SU-DHL-6 (cell line): ENCODE measurements at regions not wholly inside any gene's neighbourhood (a gene's known extent, or its start where the extent isn't known, plus 50 kb on each side); places are given as distances from the start of the nearest gene placed in this dataset.

ENCODE experiments used
- H2AFZ ChIP-seq: fragments of 200-600 bp; sonication (generic); 2 replicates; pipeline ENCODE4 v1.6.1; 2014; ENCODE audit warnings: low read depth, mild to moderate bottlenecking, moderate library complexity, mixed read lengths, antibody characterized with exemption, low read length; ENCODE audit not compliant: severe bottlenecking
- H3F3A ChIP-seq: fragments of 200-600 bp; shearing (Covaris generic); 2 replicates; pipeline ENCODE4 v1.6.0; 2016; ENCODE audit warnings: antibody characterized with exemption, mild to moderate bottlenecking; ENCODE audit not compliant: insufficient read depth
- H3K27ac ChIP-seq: fragments of 200-600 bp; sonication (generic); 2 replicates; pipeline ENCODE4 v1.5.1; 2016; ENCODE audit warnings: low read depth, mild to moderate bottlenecking, low read length, moderate library complexity, mixed read lengths
- H3K27me3 ChIP-seq: fragments of 200-600 bp; sonication (generic), shearing (Covaris generic); 2 replicates; pipeline ENCODE4 v1.6.0; 2014; ENCODE audit warnings: mild to moderate bottlenecking, low read length
- H3K36me3 ChIP-seq: fragments of 200-600 bp; sonication (generic); 2 replicates; pipeline ENCODE4 v1.6.1; 2014; ENCODE audit warnings: mild to moderate bottlenecking, low read length, mixed read lengths
- H3K4me2 ChIP-seq: fragments of 300-600, 200-600 bp; shearing (Covaris generic), sonication (generic); 2 replicates; pipeline ENCODE4 v1.6.0; 2014; ENCODE audit warnings: low read length, low read depth, mild to moderate bottlenecking; ENCODE audit not compliant: poor library complexity, severe bottlenecking
- H3K4me3 ChIP-seq: fragments of 200-600 bp; sonication (generic); 2 replicates; pipeline ENCODE4 v1.5.1; 2014; ENCODE audit warnings: antibody characterized with exemption, low read length, mild to moderate bottlenecking, mixed read lengths; ENCODE audit not compliant: insufficient read depth, poor library complexity, severe bottlenecking
- H3K79me2 ChIP-seq: fragments of 200-600 bp; sonication (generic); 2 replicates; pipeline ENCODE4 v1.6.1; 2014; ENCODE audit warnings: mild to moderate bottlenecking, low read length, moderate library complexity; ENCODE audit not compliant: insufficient read depth
- H3K9ac ChIP-seq: fragments of 200-600 bp; sonication (generic); 2 replicates; pipeline ENCODE4 v1.7.0; 2014; ENCODE audit warnings: mild to moderate bottlenecking, low read length
- H3K9me2 ChIP-seq: fragments of 200-600 bp; sonication (generic); replicated peaks from 2 replicates; pipeline ENCODE4 v1.6.1; 2014; ENCODE audit warnings: low read length; ENCODE audit not compliant: insufficient read depth
- H3K9me3 ChIP-seq: fragments of 200-600 bp; sonication (generic); 2 replicates; pipeline ENCODE4 v1.6.1; 2014; ENCODE audit warnings: low read length, mixed read lengths; ENCODE audit not compliant: insufficient read depth
- H4K20me1 ChIP-seq: fragments of 200-600 bp; sonication (generic); 2 replicates; pipeline ENCODE4 v1.6.1; 2014; ENCODE audit warnings: low read depth, mild to moderate bottlenecking, antibody characterized with exemption, low read length, moderate library complexity, mixed read lengths
- CTCF ChIP-seq: fragments of 200-600 bp; sonication (generic); IDR thresholded peaks from one replicate; pipeline ENCODE4 v1.5.1; 2017; ENCODE audit warnings: antibody characterized with exemption, mild to moderate bottlenecking, low read length, moderate library complexity; ENCODE audit not compliant: insufficient read depth, poor library complexity, severe bottlenecking
- EZH2phosphoT487 ChIP-seq: fragments of 200-600 bp; sonication (generic), shearing (Covaris generic); conservative IDR thresholded peaks from 2 replicates; pipeline ENCODE4 v1.6.1; 2018; ENCODE audit warnings: mild to moderate bottlenecking, antibody characterized with exemption, low read length, moderate library complexity, mixed read lengths

DNA sequence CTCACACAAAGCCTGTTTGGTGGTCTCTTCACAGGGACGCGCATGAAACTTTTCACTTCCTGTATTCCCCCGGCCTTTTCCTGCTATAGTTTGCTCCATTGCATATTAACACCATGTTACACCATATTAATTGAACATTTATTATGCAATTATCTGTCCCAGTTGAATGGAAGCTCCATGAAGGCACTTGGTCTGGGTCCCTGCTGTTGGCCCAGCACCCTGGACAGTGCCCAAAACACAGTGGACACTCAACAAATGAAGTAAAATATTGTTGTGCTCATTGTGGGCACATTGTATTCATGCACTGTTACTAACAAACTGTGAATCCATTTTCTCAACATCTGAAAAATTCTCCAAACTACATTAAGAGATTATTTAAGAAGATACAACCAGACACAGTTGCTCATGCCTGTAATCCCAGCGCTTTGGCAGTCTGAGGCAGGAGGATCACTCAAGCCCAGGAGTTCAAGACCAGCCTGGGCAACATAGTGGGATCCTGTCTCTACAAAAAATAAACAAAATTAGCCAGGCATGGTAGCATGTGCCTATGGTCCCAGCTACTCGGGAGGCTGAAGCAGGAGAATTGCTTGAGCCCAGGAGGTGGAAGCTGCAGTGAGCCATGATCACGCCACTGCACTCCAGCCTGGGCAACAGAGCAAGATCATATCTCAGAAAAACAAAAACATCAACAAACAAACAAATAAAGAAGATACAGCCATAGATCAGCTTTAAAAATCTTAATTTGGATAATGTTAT, 292.7 kb upstream of the TENM3 start:
- H3K36me3 ChIP-seq, result no peaks in the 10 kb centered on the region
- H3K27ac ChIP-seq, result no peak overlapping the region
- H3K9ac ChIP-seq, result no peak overlapping the region

GRCh38 chr4:181951265-181951664, 291.9 kb upstream of the TENM3 start:
- no peak for TF ChIP-seq CTCF
- no peak for TF ChIP-seq EZH2phosphoT487
- H3K27me3 ChIP-seq, result no peaks in the 10 kb centered on the region
- no peaks in the 10 kb centered on the region for H3F3A ChIP-seq
- H4K20me1 ChIP-seq, result no peaks in the 10 kb centered on the region
- H3K4me3 ChIP-seq, result no peak overlapping the region
- no peaks in the 10 kb centered on the region for H3K9me3 ChIP-seq
- H3K4me2 ChIP-seq, result no peak overlapping the region
- H3K36me3 ChIP-seq, result no peaks in the 10 kb centered on the region
- no peak overlapping the region for H2AFZ ChIP-seq
- H3K9me2 ChIP-seq, result no peaks in the 10 kb centered on the region
- no peak overlapping the region for H3K27ac ChIP-seq
- no peak overlapping the region for H3K9ac ChIP-seq
- no peaks in the 10 kb centered on the region for H3K79me2 ChIP-seq

More for the DNA sequence above, 292.7 kb upstream of the TENM3 start:
- H3K4me3 ChIP-seq, result no peak overlapping the region
- H4K20me1 ChIP-seq, result no peaks in the 10 kb centered on the region
- H3K9me3 ChIP-seq, result no peaks in the 10 kb centered on the region
- no peaks in the 10 kb centered on the region for H3K79me2 ChIP-seq
- no peaks in the 10 kb centered on the region for H3F3A ChIP-seq
- TF ChIP-seq EZH2phosphoT487 (no peak), CTCF (no peak)
- no peak overlapping the region for H3K4me2 ChIP-seq
- H3K27me3 ChIP-seq, result no peaks in the 10 kb centered on the region
- no peaks in the 10 kb centered on the region for H3K9me2 ChIP-seq
- no peak overlapping the region for H2AFZ ChIP-seq

- Histone ChIP-seq H3K9ac (no peak overlapping the region), H3K9me2 (no peaks in the 10 kb centered on the region), H2AFZ (no peak overlapping the region), H4K20me1 (no peaks in the 10 kb centered on the region), H3K79me2 (no peaks in the 10 kb centered on the region), H3K4me3 (no peak overlapping the region), H3K9me3 (no peaks in the 10 kb centered on the region), H3K36me3 (no peaks in the 10 kb centered on the region), H3F3A (no peaks in the 10 kb centered on the region), H3K27ac (no peak overlapping the region), H3K4me2 (no peak overlapping the region), H3K27me3 (no peaks in the 10 kb centered on the region)
- TF ChIP-seq EZH2phosphoT487 (no peak), CTCF (no peak)
These were observed 290.7 kb upstream of the TENM3 start for GRCh38 chr4:181952478-181952877.
